ENCODE measurements at regions not wholly inside any gene's neighbourhood (a gene's known extent, or its start where the extent isn't known, plus 50 kb on each side); places are given as distances from the start of the nearest gene placed in this dataset.

DNA sequence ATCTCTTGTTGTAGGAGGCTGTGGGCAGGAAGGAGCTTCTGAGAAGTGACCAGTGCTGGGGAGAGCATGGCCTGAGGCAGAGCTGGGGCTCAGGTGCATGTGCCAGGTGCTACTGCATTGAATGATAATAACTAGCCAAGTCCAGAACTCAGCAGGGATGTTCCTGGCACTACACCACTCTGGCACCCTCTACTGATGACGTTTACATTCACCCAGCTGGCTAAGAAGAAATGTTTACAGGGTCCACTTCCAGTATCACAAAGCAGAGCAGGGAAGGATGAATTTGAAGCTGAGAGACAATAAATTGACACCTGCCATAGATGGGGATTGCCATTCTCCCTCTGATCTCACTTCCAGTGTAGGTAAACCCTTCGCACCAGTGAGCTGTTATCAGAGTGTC, 411.8 kb downstream of the SETD4 start:
- no peak for DNase-seq (ENCODE audit: low read depth in 2 of 2)

DNA sequence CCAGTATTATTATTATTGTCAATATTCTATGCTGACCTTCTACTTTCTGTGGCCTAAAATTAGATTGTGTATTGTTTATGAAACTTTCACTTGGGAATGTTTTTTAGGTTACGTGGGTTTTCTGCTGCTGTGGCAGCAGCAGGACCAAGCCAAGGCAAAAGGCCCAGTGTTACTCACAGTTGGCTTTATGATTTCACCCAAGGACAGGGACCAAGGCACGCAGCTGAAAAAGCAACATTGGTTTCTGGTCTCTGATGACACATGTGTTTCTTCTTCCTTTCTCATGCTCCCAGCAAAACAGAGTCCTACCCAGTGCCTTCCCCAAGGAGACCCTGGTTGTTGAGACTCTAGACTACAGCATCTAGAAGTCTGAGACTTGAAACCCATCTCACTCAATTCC, 413.7 kb downstream of the SETD4 start:
- no peak for DNase-seq (ENCODE audit: low read depth in 2 of 2)

DNA sequence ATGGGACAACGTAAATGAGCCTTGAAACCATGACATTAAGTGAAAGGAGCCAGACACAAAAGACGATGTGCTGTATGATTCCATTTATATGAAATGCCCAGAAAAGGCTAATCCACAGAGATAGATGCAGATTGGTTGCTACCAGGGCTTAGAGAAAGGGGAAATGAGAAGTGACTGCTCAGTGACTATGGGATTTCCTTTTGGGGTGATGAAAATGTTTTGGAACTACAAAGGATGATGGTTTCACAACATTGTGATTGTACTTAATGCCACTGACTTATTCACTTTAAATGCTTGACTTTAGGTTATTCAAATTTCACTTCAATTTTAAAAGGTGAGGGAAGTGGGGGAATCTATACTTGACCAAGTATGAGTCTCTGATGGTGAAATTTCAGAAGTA, 414.3 kb downstream of the SETD4 start:
- no peak for DNase-seq (ENCODE audit: low read depth in 2 of 2)

DNA sequence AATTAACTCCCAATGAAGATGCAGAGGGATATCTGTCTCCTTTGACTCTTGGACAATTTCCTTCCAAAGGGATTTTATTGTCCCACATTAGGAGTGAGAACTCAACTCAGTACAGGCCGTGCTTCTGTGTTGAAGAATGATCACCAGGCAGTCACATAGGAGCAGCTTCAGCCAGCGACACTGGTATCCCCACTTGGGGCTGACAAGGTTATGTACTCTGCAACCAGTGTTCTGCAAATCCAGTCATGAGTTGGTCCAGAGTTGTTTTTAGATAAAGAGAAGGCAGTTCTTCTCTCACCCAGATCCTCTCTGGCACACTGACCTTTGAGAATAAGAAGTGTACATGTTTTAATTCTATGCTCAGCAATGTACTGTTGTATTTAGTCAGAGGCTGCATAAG, 415.8 kb downstream of the SETD4 start:
- no peak for DNase-seq (ENCODE audit: low read depth in 2 of 2)

DNA sequence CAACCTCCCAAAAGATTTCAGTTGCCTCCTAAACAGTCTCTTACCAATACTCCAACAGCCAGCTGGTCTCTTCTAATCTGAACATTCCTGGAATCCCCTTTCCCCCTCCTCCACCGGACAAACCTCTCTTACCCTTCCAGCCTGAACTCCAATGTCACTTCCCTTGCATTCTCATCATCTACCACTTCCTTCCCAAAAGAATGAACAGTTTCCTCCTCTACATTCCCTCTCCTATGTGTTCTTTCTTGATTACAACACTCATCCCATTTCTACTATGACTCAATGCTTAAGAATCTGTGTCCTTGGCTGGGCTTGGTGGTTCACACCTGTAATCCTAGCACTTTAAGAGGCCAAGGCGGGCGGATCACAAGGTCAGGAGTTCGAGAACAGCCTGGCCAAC, 417.1 kb downstream of the SETD4 start:
- DNase-seq (ENCODE audit: low read depth in 2 of 2): no peak

DNA sequence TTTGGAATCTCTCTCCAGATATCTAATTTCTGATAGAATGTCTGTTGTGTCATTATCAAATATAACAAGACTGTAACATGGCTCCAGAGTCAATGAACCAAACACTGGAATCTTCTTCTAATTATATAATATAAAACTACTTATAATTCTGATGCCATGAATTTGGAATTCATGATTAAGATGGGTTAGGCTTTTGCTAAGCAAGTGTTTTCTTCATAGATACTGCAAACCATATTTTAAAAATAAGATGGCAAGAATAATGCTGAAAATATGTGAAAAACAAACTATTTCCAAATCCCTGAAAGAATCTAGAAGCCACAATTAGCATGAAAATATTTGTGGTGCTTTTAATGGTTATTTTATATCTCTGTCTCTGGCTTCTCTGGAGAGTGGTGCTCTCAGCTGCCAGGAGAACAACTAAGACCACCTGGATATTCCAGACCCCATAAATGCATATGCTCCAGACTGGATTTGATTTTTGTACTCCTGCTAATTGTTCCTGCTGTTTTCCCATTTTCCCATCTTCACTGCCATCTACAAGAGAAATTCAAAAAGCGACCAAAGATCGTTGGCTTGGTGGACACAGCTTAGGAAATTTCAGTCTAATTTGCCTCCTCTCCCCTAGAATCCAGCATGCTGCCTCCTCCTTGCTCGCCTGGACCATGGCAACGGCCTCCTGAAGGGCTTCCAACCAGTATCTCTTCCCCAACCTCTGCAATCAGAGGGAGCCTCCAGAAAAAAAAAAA, 418.9 kb downstream of the SETD4 start:
- DNase-seq (ENCODE audit: low read depth in 2 of 2): no peak

DNA sequence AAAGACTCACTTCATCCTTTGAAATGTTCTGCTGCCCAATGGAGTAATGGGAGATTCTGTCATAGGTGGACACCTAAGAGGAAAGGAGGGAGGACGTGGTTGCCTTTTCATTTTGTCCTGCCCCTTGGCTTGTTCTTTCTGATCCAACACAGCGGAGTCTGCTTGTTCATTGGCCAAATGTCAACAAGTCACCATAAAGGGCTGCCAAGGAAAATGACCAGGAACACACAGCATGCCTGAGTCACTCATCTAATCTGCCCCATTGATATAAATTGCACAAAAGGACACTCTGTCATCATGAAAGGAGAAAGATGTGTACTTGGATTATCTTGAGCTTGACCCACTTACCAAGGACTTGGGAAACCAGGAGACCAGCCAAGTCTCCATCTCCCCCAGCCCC, 422.9 kb downstream of the SETD4 start:
- DNase-seq (ENCODE audit: low read depth in 2 of 2): no peak

DNA sequence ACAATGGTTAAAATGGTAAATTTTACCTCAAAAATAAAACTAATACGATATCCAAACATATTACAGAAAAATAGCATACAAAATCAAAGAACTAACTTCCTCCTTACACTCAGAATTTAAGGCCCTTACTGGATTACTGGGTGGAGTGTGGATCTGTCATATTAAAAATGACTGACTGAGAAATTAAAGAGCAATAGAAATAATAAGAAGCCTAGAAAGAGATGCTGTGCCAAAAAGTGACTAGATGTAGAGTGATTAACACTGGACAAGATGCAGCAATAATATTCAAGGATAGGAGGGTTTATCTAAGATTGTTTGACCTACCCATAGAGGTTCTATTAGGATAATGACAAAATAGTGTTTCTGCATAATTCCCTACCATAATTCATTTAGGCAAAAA, 424.3 kb downstream of the SETD4 start:
- no peak for DNase-seq (ENCODE audit: low read depth in 2 of 2)

DNA sequence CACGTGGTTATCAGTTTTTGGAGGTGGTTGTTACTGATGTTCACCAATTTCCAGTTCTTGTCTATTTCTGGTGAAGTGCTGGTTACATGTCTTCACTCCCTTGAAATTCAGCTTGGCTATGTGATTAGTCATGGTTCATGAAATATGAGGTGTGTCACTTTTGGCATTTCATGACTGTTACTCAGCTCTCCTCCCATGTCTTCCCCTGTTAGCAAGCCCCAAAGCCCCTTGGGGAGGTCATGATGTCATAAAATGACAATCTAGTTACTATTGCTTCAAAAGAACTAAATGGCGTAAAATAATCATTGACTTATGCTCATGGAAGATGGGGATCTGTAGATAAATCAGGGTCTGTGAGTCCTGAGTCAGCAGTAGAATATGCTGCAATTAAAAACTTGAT, 425.1 kb downstream of the SETD4 start:
- DNase-seq (ENCODE audit: low read depth in 2 of 2): no peak

DNA sequence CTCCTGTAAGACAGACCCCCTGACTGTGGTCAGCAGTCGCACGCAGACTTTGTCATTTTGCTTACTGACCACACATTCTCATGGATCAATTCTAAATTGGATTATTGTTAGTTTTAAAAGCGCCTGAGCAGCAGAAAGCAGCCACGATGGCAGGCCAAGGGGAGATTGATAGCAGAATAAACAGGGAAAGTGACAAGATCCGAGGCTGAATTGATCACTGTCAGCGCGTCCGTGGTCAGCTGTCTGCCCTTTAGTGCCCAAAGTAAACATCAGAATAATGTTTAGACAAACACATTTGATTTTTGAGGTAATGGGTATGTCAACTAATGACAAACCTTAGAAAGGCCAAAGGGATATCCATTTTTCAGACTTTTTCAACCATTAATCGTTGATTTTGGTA, 426.8 kb downstream of the SETD4 start:
- DNase-seq (ENCODE audit: low read depth in 2 of 2): no peak

DNA sequence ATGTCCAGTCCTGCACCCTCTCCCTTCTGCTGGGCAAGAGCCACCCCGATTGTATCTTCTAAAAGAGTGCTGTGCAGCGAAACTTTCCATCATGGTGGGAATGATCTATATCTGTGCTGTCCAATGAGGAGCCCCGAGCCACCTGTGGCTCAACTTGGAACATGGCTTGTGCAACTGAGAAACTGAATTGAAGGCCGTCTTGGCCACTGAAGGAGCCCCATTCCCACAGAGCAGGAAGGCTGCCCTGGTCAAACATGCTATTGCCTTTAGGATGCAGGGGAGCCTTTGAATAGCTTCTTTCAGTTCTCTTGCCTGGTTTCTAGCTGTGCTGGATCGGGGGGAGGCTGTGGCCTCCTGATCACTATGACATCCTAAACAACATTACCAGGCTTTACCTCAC, 427.6 kb downstream of the SETD4 start:
- DNase-seq (ENCODE audit: low read depth in 2 of 2): no peak

DNA sequence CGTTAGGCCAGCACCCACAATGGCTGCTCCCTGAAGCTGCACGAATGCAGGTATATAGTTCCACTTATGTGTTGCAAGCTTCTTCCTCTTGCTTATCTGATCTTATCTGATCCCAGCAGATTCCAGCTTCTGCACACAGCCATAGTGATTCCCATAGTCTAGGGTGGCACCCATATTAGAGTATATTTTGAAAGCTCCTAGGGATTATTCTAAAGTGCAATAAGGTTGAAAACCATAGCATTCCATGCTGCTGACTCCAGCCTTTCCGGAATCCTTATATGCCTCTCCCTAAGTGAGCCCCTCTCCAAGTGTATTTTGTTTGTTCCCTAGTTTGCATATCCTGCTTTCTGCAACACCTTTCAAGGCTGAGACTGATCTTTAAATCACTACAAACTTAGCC, 432.0 kb downstream of the SETD4 start:
- no peak for DNase-seq (ENCODE audit: low read depth in 2 of 2)

DNA sequence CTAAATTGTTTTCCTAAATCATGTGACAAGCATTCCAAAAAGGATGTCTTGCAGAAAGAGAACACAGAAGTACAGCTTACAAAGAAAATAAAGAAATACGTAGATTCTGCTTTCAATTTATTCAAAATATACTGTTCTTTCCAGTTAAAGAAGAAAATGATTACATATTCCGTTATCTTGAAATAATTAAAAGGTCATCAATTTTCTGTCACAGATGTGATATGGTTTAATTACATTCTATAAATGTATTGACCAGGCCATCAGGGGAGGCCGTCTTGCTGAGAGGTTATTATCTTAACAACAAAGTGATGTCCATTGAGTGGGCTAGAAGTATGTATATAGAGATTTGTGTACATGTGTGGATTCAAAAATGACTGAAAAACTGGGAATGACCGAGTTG, 432.9 kb downstream of the SETD4 start:
- DNase-seq (ENCODE audit: low read depth in 2 of 2): no peak

DNA sequence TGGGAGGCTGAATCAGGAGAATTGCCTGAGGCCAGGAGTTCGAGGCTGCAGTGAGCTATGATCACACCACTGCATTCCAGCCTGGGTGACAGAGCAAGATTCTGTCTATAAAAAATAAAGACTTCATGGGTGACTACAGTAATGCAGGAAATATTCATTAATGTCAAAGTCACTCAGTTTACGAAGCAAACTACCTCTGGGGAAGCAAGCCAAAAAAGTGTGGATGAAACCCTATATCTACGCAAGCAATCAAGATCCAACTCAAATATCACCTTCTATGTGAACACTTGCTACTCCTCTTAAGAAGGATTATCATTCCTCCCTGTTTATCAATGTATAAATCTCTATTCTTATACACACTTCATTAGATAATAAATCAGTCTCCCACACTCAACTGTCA, 434.8 kb downstream of the SETD4 start:
- DNase-seq (ENCODE audit: low read depth in 2 of 2): no peak

DNA sequence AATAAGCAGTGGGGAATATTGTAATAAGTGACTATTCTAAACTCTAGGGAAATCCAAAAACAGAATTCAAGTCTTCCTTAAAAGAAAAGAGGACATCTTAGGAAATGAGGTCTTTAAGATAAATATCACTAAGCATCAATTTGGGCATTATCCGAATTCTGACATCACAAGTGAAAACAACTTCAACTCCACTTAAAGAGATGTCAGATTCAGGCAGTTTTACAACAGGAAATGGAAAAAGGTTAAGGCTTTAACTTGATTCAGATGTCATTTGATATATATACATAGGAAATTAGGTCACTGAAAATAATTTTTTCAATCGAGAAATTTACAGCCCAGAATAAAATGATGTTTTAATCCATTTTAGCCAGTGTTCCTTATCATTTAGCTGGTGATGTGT, 435.4 kb downstream of the SETD4 start:
- DNase-seq (ENCODE audit: low read depth in 2 of 2): no peak

DNA sequence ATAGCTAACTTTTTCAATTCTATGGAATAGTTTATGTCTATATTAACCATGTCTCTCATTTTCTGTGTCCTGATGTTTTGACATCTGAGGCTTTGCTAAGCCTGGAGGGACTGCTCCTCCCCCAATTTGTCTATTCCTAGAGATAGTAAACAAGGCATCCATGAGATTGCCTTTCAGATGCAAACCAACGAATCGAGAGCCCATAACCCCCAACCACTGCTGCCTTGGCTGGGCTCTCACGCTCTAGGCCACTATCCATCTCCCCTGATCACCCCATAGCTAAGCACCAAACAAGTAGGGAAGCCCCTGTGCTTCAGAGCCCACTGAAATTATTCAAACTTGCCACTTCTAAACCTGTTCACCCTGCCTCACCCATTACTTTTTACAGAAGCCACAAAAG, 437.7 kb downstream of the SETD4 start:
- no peak for DNase-seq (ENCODE audit: low read depth in 2 of 2)

DNA sequence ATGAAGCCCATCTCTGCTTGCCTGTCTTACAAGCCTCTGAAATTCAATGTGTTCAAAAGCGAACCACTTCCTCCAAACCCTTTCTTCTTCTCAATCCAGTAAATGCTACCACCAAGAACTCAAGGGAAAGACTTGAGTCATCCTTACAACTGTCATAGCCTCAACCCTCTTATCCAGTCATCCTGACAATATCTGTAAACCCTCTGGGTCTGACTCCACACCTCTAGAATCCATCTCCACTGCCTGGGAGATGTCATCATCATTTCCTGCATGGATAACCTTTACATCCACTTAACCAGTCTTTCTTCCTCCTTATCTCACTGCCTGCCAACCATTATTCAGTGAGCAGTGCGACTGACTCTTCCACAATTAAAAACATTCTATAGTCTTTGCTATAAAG, 441.1 kb downstream of the SETD4 start:
- no peak for DNase-seq (ENCODE audit: low read depth in 2 of 2)

DNA sequence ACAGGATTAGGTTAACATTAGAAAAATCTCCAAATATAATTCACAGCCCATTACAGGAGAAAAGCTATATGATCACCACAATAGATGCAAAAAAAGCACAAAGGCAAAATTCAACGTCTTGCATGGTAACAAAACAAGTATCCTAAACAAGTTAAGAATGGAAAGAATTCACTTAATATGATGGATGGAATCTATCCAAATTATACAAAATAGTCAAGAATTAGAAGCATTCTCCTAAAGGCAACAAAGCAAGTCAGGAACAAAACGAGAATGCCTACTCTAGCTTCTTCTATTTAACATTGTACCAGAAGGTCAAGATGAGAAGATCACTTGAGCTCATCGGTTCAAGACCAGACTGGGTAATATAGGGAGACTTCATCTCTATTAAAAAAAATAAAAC, 442.8 kb downstream of the SETD4 start:
- DNase-seq (ENCODE audit: low read depth in 2 of 2): no peak

DNA sequence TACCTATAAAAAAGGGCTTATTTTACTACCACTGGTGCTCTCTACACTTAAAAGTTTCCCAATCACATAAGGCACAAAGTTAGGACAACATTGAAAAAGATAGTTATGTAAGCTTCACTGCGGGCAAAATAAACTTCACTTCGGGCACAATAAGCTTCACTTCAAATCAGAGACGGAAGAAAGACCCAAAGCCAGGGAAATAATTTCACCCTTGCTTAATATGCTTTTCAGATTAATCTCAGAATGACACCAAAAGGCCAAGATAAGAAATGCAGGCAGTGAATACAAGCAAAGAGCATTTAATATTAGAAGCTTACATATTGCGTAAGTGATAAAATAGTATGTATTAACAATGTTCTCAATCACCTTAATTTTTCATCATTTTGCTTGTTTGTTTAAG, 444.2 kb downstream of the SETD4 start:
- DNase-seq (ENCODE audit: low read depth in 2 of 2): no peak

DNA sequence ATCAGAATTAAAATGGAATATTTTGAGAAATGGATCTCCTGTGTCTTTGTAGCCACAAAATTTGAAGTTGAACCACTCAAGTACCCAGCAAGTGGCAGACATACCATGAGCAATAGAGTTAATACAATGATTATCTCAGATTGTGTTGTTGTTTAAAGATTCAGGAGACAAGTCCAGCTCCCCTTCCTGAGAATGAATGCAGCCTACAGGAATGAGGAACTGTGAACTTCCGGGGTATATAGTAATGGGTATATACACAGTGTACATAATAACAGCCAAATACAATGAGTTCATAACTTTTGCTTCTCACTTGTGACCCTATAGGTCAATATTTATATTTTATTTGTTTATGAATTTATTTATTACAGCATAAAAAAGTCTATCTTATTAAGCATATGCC, 445.0 kb downstream of the SETD4 start:
- DNase-seq (ENCODE audit: low read depth in 2 of 2): no peak

DNA sequence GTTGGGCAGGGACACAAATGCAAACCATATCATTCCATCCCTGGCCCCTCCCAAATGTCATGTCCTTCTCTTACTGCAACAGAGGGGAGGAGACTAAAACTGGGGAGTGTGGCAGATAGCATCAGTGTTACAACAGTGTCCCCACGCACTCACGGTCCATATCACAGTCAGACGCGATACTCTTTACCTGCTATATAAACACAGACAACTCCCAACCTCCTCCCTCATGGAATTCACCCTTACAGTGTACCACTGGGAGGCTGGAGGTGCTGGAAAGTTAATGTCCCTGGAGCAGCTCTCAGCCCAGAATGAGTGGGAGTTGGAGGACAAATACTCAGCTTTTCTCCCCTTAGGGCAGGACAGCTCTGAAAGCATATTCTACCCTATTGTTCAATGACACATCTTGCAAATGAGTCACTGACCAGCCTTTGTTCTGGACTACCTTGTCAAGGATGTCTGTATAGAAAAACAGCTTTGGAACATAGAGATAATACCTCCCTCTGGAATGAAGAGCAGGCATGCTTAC, 445.9 kb downstream of the SETD4 start:
- DNase-seq (ENCODE audit: low read depth in 2 of 2): no peak

DNA sequence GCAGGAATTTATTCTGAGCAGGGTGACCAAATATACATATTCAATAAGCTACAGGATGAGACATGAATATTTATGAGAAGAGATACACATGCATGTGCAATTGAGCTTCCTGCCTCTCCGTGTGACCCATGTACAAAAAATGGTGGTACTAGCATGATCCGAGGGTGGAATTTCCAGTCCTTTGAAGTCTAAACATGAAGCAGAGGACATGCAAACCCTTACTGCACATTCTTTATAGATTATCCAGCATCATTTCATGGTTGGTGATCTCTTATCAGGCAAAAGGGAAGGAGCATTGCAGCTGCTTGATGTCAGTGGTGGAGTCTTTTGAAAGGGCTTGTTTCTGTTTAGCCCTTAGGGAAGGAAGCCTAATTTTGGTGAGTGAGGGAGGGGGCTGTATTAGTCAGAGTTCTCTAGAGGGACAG, 448.6 kb downstream of the SETD4 start:
- no peak for DNase-seq (ENCODE audit: low read depth in 2 of 2)

DNA sequence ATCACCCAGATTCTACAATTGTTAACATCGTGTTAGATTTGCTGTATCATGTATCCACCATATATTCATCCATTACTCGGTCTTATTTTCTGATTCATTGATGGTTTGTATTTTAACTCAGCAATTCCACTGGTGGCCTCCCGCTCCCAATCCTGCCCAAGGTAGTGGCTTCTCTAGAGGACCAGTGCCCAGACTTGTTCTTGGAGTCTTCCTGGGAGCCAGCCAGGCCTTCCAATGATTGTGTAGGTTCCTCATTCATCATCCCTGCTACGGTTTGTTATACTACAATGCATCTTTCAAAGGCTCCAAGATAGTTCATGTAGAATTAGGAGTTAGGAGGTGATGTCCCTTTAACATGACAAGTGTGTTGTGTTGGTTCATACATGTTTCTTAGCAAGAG, 451.1 kb downstream of the SETD4 start:
- no peak for DNase-seq (ENCODE audit: low read depth in 2 of 2)

DNA sequence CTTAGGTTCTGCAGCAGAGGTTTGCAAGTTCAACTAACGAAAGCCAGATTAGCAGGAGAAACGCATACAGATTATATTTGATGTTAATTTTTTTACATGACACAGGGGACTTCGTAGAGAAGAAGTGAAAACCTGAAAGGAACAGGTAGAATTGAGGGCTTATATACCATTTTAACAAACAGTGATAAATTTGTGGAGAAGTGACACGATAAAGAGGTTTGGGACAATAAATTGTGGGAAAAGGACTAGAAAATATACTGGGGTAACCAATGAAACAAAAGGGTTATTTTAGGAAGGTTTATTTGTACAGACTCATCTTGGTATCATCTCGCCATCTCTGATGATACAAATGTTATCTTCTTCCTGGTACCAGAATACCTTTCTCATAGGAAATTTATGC, 452.9 kb downstream of the SETD4 start:
- no peak for DNase-seq (ENCODE audit: low read depth in 2 of 2)
